ENCODE measurements at regions not wholly inside any gene's neighbourhood (a gene's known extent, or its start where the extent isn't known, plus 50 kb on each side); places are given as distances from the start of the nearest gene placed in this dataset.
A peak's percentile ranks its signal among the peaks of the same experiment; 100 is the strongest.

GRCh38 chr4:15162046-15162445, 159.8 kb downstream of the CPEB2 start:
- Histone ChIP-seq H3K4me3 (no peak overlapping the region), H3K36me3 (no peaks in the 10 kb centered on the region), H3K27ac (no peak overlapping the region), H3K9me3 (no peaks in the 10 kb centered on the region), H3K4me1 (no peaks in the 10 kb centered on the region), H3K27me3 (no peaks in the 10 kb centered on the region)
- no peak for ATAC-seq
- no peak for TF ChIP-seq CTCF (IDR thresholded peaks at IDR 0.05)
- 97 to 100% methylated on average over 1 of the region's 1 CpG for WGBS, 2 donors
- intact Hi-C loops (cut with DNase I), result loop anchor here in 1 of 10 donors (10.0 kb wide), 1 partner anchor 417 kb away; no protein-coding TSS in a partner anchor
- DNase-seq, result no peak

- peak in 8 of 9 donors; percentile 6 to 63 (median 44) for TF ChIP-seq CTCF (IDR thresholded peaks at IDR 0.05)
- no peaks in the 10 kb centered on the region for H3K9me3 ChIP-seq
- H3K27ac ChIP-seq, result no peak overlapping the region
- DNase-seq (no peak), ATAC-seq (no peak)
- intact Hi-C loops (cut with DNase I), result loop anchor here in 1 of 10 donors (10.0 kb wide), 1 partner anchor 418 kb away; no protein-coding TSS in a partner anchor
- WGBS, 2 donors, result 29 to 42% methylated on average over 2 of the region's 2 CpGs
- H3K4me3 ChIP-seq, result no peak overlapping the region
- no peaks in the 10 kb centered on the region for H3K4me1 ChIP-seq
- no peaks in the 10 kb centered on the region for H3K36me3 ChIP-seq
- H3K27me3 ChIP-seq, result no peaks in the 10 kb centered on the region
Measured at GRCh38 chr4:15162465-15163283, 160.4 kb downstream of the CPEB2 start.

- H3K4me1 ChIP-seq, result no peaks in the 10 kb centered on the region
- no peak for DNase-seq
- no peaks in the 10 kb centered on the region for H3K9me3 ChIP-seq
- no peak overlapping the region for H3K27ac ChIP-seq
- intact Hi-C loops (cut with DNase I), result loop anchor here in 1 of 10 donors (10.0 kb wide), 1 partner anchor 418 kb away; no protein-coding TSS in a partner anchor
- no peaks in the 10 kb centered on the region for H3K27me3 ChIP-seq
- ATAC-seq, result no peak
- 44 to 47% methylated on average over 4 of the region's 4 CpGs for WGBS, 2 donors
- no peak overlapping the region for H3K4me3 ChIP-seq
- H3K36me3 ChIP-seq, result no peaks in the 10 kb centered on the region
- TF ChIP-seq CTCF (IDR thresholded peaks at IDR 0.05), result no peak
Measured at GRCh38 chr4:15163284-15163645, 161.0 kb downstream of the CPEB2 start.

- Histone ChIP-seq H3K27me3 (no peaks in the 10 kb centered on the region), H3K36me3 (no peaks in the 10 kb centered on the region), H3K4me1 (no peaks in the 10 kb centered on the region), H3K9me3 (no peaks in the 10 kb centered on the region), H3K27ac (no peak overlapping the region), H3K4me3 (no peak overlapping the region)
- ATAC-seq, result no peak
- no peak for TF ChIP-seq CTCF (IDR thresholded peaks at IDR 0.05)
- intact Hi-C loops (cut with DNase I), result loop anchor here in 1 of 10 donors (10.0 kb wide), 1 partner anchor 420 kb away; no protein-coding TSS in a partner anchor
- no peak for DNase-seq
- 60% methylated on average over 3 of the region's 3 CpGs for WGBS, 2 donors
Measured at GRCh38 chr4:15164571-15164970, 162.3 kb downstream of the CPEB2 start.
